GM23338 (cell line): ENCODE measurements at regions not wholly inside any gene's neighbourhood (a gene's known extent, or its start where the extent isn't known, plus 50 kb on each side); places are given as distances from the start of the nearest gene placed in this dataset.
"Not testable (repeated sequence)": the region's sequence is repeated elsewhere in the genome, so short reads cannot be mapped to it uniquely, and the experiment has no call there.

Experiments used
- ATAC-seq: fragments of 200-7000 bp; cut with Tn5 transposase; 3 replicates; pipeline ENCODE4 v1.9.1; 2020
- DNase-seq: peaks from one replicate; pipeline ENCODE4 v3.0.0-alpha.2; 2015; ENCODE audit warnings: low spot score
- H2AFZ ChIP-seq: fragments of 200-600 bp; sonication (generic); 2 replicates; pipeline ENCODE4 v1.8.0; 2016; ENCODE audit warnings: antibody characterized with exemption, mild to moderate bottlenecking, moderate library complexity
- H3F3A ChIP-seq: fragments of 200-600 bp; sonication (generic); replicated peaks from 2 replicates; pipeline ENCODE4 v1.8.0; 2017; ENCODE audit warnings: antibody characterized with exemption, mixed run types, low read depth
- H3K27ac ChIP-seq: fragments of 200-600 bp; sonication (generic); 2 replicates; pipeline ENCODE4 v1.6.1; 2016; ENCODE audit warnings: low read depth
- H3K27me3 ChIP-seq: fragments of 200-600 bp; sonication (generic); 2 replicates; pipeline ENCODE4 v1.8.0; 2016; ENCODE audit warnings: mild to moderate bottlenecking, mixed run types, moderate library complexity; ENCODE audit not compliant: insufficient read depth
- H3K36me3 ChIP-seq: fragments of 200-600 bp; sonication (generic); 2 replicates; pipeline ENCODE4 v1.8.0; 2016; ENCODE audit warnings: mild to moderate bottlenecking; ENCODE audit not compliant: insufficient read depth
- H3K4me1 ChIP-seq: fragments of 200-600 bp; sonication (generic); 2 replicates; pipeline ENCODE4 v1.8.0; 2016; ENCODE audit warnings: mild to moderate bottlenecking, moderate library complexity; ENCODE audit not compliant: insufficient read depth
- H3K4me2 ChIP-seq: fragments of 200-600 bp; sonication (generic); 2 replicates; pipeline ENCODE4 v1.7.1; 2017; ENCODE audit warnings: mixed run types
- H3K4me3 ChIP-seq: fragments of 200-600 bp; sonication (generic); 2 replicates; pipeline ENCODE4 v1.6.1; 2016; ENCODE audit warnings: mixed run types
- H3K79me2 ChIP-seq: fragments of 200-600 bp; sonication (generic); replicated peaks from 2 replicates; pipeline ENCODE4 v1.8.0; 2017; ENCODE audit warnings: mild to moderate bottlenecking; ENCODE audit not compliant: insufficient read depth
- H3K9me2 ChIP-seq: fragments of 200-600 bp; sonication (generic); 2 replicates; pipeline ENCODE4 v1.8.0; 2017; ENCODE audit not compliant: insufficient read depth
- H4K20me1 ChIP-seq: fragments of 200-600 bp; sonication (generic); replicated peaks from 2 replicates; pipeline ENCODE4 v1.8.0; 2017; ENCODE audit warnings: mild to moderate bottlenecking; ENCODE audit not compliant: insufficient read depth
- H3K27ac Mint-ChIP-seq: 2 replicates; pipeline ENCODE4 v1.8.0; 2020; ENCODE audit warnings: inconsistent platforms, mild to moderate bottlenecking, moderate library complexity, mixed read lengths
- H3K27me3 Mint-ChIP-seq: 3 replicates; pipeline ENCODE4 v1.8.0; 2022; ENCODE audit warnings: low read depth, mild to moderate bottlenecking, moderate library complexity, mixed read lengths, inconsistent platforms; ENCODE audit not compliant: insufficient read depth, poor library complexity
- H3K36me3 Mint-ChIP-seq: 3 replicates; pipeline ENCODE4 v1.8.0; 2021; ENCODE audit warnings: low read depth, mild to moderate bottlenecking, inconsistent platforms, moderate library complexity, mixed read lengths
- H3K4me1 Mint-ChIP-seq: 3 replicates; pipeline ENCODE4 v1.8.0; 2020; ENCODE audit warnings: mild to moderate bottlenecking, inconsistent platforms, mixed read lengths
- H3K4me3 Mint-ChIP-seq: 3 replicates; pipeline ENCODE4 v1.8.0; 2021; ENCODE audit warnings: moderate library complexity, mild to moderate bottlenecking, inconsistent platforms, mixed read lengths
- H3K9me3 Mint-ChIP-seq: 3 replicates; pipeline ENCODE4 v1.8.0; 2020; ENCODE audit warnings: moderate library complexity, mild to moderate bottlenecking, inconsistent platforms, mixed read lengths

DNA sequence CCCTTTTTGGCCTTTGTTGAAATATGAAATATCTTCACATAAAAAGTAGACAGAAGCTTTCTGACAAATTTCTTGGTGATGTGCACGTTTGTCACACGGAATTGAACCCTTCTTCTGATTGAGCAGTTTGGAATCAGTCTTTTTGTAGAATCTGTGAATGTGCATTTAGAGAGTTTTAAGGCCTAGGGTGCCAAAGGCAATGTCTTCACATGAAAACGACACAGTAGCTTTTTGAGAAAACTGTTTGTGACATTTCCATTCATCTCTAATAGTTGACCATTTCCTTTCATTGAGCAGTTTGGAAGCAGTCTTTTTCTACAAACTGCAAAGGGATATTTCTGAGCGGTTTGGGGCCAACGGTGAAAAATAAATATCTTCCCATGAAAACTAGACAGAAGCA is 3036.0 kb downstream of the TUBA3C start:
- H3K27ac Mint-ChIP-seq, ATAC-seq: not testable (repeated sequence)
- H3K36me3 ChIP-seq: peaks cover 27% of the 10 kb centered on the region

DNA sequence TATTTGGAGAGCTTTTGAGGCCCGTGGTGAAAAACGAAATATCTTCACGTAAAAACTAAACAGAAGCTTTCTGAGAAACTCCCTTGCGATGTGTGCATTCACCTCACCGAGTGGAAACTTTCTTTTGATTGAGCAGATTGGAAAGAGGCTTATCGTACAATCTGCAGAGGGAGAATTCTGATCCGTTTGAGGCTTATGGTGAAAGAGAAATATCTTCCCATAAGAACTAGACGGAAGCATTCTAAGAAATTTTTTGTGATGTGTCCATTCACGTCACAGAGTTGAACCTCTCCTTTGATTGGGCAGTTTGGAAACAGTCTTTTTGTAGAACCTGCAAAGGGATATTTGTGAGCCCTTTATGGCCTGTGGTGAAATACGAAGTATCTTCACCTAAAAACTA is 3040.3 kb downstream of the TUBA3C start:
- H3K9me3 Mint-ChIP-seq: peaks cover 52% of the 10 kb centered on the region
- DNase-seq: peak; percentile 1

More for the DNA sequence above, 3036.0 kb downstream of the TUBA3C start:
- H3K4me3 Mint-ChIP-seq, H3K9me2 ChIP-seq, H3K4me2 ChIP-seq, H3K27ac ChIP-seq, H3K79me2 ChIP-seq, H3F3A ChIP-seq, H4K20me1 ChIP-seq, DNase-seq, H3K4me3 ChIP-seq, H2AFZ ChIP-seq, H3K27me3 ChIP-seq, H3K4me1 Mint-ChIP-seq, H3K4me1 ChIP-seq, H3K27me3 Mint-ChIP-seq: not testable (repeated sequence)
- Mint-ChIP-seq H3K9me3 (peaks cover 68% of the 10 kb centered on the region), H3K36me3 (peaks cover 27% of the 10 kb centered on the region)

DNA sequence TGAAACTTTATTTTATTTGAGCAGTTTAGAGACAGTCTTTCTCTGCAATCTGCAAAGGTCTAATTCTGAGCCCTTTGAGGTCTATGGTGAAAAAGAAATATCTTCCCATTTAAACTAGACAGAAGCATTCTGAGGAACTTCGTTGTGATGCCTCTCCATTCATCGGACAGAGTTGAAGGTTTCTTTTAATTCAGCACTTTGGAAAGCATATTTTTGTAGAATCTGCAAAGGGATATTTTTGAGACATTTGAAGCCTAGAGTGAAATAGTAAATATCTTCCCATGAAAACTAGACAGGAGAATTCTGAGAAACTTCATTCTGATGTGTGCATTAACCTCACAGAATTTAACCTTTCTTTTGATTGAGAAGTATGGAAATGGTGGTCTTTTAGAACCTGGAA is 3044.8 kb downstream of the TUBA3C start:
- H3K4me1 Mint-ChIP-seq, H3F3A ChIP-seq, H2AFZ ChIP-seq, ATAC-seq, H3K36me3 ChIP-seq, H3K9me2 ChIP-seq, H3K4me3 Mint-ChIP-seq, H3K27ac Mint-ChIP-seq, H3K27me3 Mint-ChIP-seq, H3K27me3 ChIP-seq, H3K27ac ChIP-seq, H3K79me2 ChIP-seq, H3K4me2 ChIP-seq, H4K20me1 ChIP-seq, H3K4me1 ChIP-seq: not testable (repeated sequence)
- H3K9me3 Mint-ChIP-seq: peaks cover 51% of the 10 kb centered on the region
- DNase-seq: peak; percentile 1
- H3K4me3 ChIP-seq: peak overlapping the region; percentile 1; the same call in 1 of the 2 replicates
- peaks cover 19% of the 10 kb centered on the region for H3K36me3 Mint-ChIP-seq

More for the DNA sequence above, 3040.3 kb downstream of the TUBA3C start:
- not testable (repeated sequence) for H3K4me1 Mint-ChIP-seq, H3F3A ChIP-seq, H3K27me3 Mint-ChIP-seq, ATAC-seq, H3K27me3 ChIP-seq, H3K27ac Mint-ChIP-seq, H3K79me2 ChIP-seq, H3K27ac ChIP-seq, H4K20me1 ChIP-seq, H3K4me3 Mint-ChIP-seq, H2AFZ ChIP-seq, H3K4me1 ChIP-seq, H3K4me2 ChIP-seq, H3K9me2 ChIP-seq
- peaks cover 25% of the 10 kb centered on the region for H3K36me3 Mint-ChIP-seq
- Histone ChIP-seq H3K36me3 (peaks cover 10% of the 10 kb centered on the region), H3K4me3 (peak overlapping the region; percentile 1; the same call in 1 of the 2 replicates)

DNA sequence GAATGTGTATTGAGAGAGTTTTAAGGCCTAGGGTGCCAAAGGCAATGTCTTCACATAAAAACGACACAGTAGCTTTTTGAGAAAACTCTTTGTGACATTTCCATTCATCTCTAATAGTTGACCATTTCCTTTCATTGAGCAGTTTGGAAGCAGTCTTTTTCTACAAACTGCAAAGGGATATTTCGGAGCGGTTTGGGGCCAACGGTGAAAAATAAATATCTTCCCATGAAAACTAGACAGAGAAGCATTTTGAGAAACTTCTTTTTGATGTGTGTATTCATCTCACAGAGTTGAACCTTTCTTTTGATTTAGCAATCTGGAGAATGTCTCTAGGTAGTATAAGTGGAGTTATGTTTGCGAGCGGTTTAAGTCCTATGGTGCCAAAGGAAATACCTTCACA is 3052.9 kb downstream of the TUBA3C start:
- not testable (repeated sequence) for H3K36me3 ChIP-seq, H2AFZ ChIP-seq, H3K79me2 ChIP-seq, H4K20me1 ChIP-seq, H3K27ac ChIP-seq, H3K4me1 ChIP-seq, H3K4me3 Mint-ChIP-seq, H3F3A ChIP-seq, H3K4me2 ChIP-seq, H3K27me3 ChIP-seq, H3K9me2 ChIP-seq, H3K4me1 Mint-ChIP-seq, H3K27ac Mint-ChIP-seq, ATAC-seq, H3K27me3 Mint-ChIP-seq, H3K4me3 ChIP-seq, DNase-seq
- H3K9me3 Mint-ChIP-seq: peaks cover 46% of the 10 kb centered on the region
- H3K36me3 Mint-ChIP-seq: peaks cover 12% of the 10 kb centered on the region

DNA sequence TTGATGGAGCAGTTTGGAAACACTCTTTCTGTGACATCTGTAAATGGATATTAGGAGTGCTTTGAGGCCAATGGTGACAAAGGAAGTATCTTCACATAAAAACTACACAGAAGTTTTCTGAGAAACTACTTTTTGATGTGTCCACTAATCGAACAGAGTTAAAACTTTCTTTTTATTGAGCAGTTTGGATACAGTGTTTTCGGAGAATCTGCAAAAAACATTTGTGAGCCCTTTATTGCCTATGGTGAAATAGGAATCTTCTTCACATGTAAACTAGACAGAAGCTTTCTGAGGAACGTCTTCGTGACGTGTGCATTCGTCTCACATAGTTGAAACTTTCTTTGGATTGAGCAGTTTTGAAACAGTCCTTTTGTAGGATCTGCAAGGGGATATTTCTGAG is 3068.2 kb downstream of the TUBA3C start:
- not testable (repeated sequence) for DNase-seq, H3K36me3 ChIP-seq, H3K27me3 ChIP-seq, H3K79me2 ChIP-seq, H2AFZ ChIP-seq, ATAC-seq, H3K4me1 ChIP-seq, H3K4me3 Mint-ChIP-seq, H3K4me2 ChIP-seq, H3K9me2 ChIP-seq, H4K20me1 ChIP-seq, H3K27ac ChIP-seq, H3K4me3 ChIP-seq, H3K4me1 Mint-ChIP-seq, H3K27me3 Mint-ChIP-seq, H3F3A ChIP-seq, H3K27ac Mint-ChIP-seq
- H3K9me3 Mint-ChIP-seq: peaks cover 43% of the 10 kb centered on the region
- H3K36me3 Mint-ChIP-seq: peaks cover 22% of the 10 kb centered on the region
